Progenitor cell of endocrine pancreas (in vitro differentiated cells): ENCODE measurements at regions not wholly inside any gene's neighbourhood (a gene's known extent, or its start where the extent isn't known, plus 50 kb on each side); places are given as distances from the start of the nearest gene placed in this dataset.

ENCODE experiments used
- DNase-seq: peaks from one replicate; pipeline ENCODE4 v3.0.0; 2021; ENCODE audit warnings: low spot score; ENCODE audit not compliant: unreplicated experiment
- H3K27ac Mint-ChIP-seq: 2 replicates; pipeline ENCODE4 v1.8.0; 2021; ENCODE audit warnings: mild to moderate bottlenecking, moderate library complexity, mixed read lengths
- H3K27me3 Mint-ChIP-seq: 2 replicates; pipeline ENCODE4 v1.8.0; 2021; ENCODE audit warnings: mixed read lengths
- H3K36me3 Mint-ChIP-seq: 2 replicates; pipeline ENCODE4 v1.8.0; 2022; ENCODE audit warnings: mixed read lengths; ENCODE audit not compliant: insufficient read depth
- H3K4me1 Mint-ChIP-seq: 2 replicates; pipeline ENCODE4 v1.8.0; 2021; ENCODE audit warnings: low read depth, mixed read lengths
- H3K4me3 Mint-ChIP-seq: 2 replicates; pipeline ENCODE4 v1.8.0; 2021; ENCODE audit warnings: low read depth, mild to moderate bottlenecking, moderate library complexity, mixed read lengths
- H3K9me3 Mint-ChIP-seq: 2 replicates; pipeline ENCODE4 v1.8.0; 2021; ENCODE audit warnings: low read depth, mixed read lengths
- CTCF ChIP-seq: fragments of 200-600 bp; sonication (generic); IDR thresholded peaks from one replicate; pipeline ENCODE4 v1.5.0; 2021; ENCODE audit warnings: antibody characterized with exemption, mild to moderate bottlenecking; ENCODE audit not compliant: unreplicated experiment

DNA sequence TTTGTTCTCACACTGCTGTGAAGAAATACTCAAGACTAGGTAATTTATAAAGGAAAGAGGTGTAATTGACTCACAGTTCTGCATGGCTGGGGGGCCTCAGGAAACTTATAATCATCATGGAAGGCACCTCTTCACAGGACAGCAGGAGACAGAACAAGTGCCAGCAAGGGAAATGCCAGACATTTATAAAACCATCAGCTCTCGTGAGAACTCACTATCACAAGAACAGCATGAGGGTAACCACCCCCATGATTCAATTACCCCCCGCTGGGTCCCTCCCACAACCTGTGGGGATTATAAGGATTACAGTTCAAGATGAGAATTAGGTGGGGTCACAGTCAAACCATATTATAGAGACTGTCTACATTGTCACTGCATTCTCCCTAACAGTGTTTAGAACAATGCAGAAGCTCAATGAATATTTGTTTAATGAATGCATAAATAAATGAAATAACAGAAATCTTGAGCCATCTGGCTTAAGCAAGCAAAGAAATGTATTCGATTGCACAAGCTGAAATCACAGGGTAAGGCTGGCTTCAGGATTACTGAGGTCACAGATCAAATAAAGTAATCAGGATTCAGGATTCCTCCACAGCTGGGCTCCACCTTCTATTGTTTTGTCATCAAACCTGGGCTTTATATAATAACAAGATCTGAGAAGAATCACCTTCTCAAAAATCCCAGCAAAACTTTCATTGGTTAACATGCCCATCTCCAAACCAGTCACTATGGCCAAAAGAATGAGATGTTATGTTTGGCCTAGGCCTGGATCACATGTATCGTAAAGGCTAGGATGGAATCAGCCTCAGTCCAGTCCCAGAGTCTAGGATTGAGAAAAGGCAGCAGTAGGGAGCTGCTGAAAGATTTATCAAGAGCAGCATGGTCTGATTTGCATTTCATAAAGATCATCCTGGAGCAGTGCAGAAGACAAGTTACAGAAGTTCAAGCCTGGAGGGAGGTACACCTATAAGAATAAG, 137.8 kb upstream of the UBASH3B start:
- Mint-ChIP-seq H3K4me3 (no peak overlapping the region), H3K27me3 (no peaks in the 10 kb centered on the region), H3K36me3 (no peaks in the 10 kb centered on the region), H3K4me1 (no peaks in the 10 kb centered on the region), H3K27ac (no peak overlapping the region), H3K9me3 (no peaks in the 10 kb centered on the region)
- DNase-seq: no peak
- TF ChIP-seq CTCF: no peak

DNA sequence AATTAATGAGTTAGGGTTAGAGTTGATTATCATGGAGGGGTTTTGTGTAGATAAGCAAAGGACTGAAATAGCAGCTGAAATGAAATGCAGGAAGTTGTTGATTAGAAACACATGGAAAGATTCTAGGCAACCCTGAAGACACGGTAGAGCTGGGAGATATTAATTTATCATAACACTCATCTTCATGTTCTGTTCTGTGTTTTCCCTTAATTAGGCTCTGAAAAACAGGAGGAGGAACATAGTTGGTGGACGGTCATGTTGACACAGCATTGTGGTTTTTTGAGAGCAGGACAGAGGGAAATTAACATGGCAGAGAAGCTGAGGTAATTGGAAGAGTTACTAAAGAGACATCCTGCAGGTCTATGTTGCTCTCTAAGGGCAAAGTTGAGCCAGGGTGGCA, 138.8 kb upstream of the UBASH3B start:
- DNase-seq: no peak
- Mint-ChIP-seq H3K4me3 (no peak overlapping the region), H3K4me1 (no peaks in the 10 kb centered on the region), H3K9me3 (no peaks in the 10 kb centered on the region), H3K27me3 (no peaks in the 10 kb centered on the region), H3K27ac (no peak overlapping the region), H3K36me3 (no peaks in the 10 kb centered on the region)
- no peak for TF ChIP-seq CTCF

GRCh38 chr11:122513997-122514396, 141.5 kb upstream of the UBASH3B start:
- no peaks in the 10 kb centered on the region for H3K9me3 Mint-ChIP-seq

DNA sequence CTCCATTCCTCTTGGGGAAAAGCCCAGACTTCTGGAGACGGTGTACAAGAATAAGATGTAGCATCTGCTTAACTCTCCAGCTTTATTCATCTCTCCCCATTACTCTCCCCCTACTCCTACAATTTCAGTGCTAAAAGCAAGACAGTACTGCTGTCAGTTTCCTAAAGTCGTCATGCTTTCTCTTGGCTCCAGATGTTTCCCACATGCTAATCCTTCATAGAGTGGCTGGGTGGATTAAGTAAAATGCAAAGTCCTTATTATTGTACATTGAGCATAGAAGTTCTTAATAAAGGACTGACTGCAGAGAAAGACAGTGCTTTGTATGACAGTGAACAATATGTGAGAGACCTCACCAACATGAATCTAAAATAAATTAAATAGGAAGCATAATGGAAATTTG, 142.2 kb upstream of the UBASH3B start:
- Mint-ChIP-seq H3K9me3 (no peaks in the 10 kb centered on the region), H3K36me3 (no peaks in the 10 kb centered on the region), H3K27me3 (no peaks in the 10 kb centered on the region), H3K4me1 (no peaks in the 10 kb centered on the region), H3K4me3 (no peak overlapping the region), H3K27ac (no peak overlapping the region)
- no peak for DNase-seq
- TF ChIP-seq CTCF: no peak

More at GRCh38 chr11:122513997-122514396, 141.5 kb upstream of the UBASH3B start:
- DNase-seq: no peak
- H3K4me1 Mint-ChIP-seq: no peaks in the 10 kb centered on the region
- H3K36me3 Mint-ChIP-seq: no peaks in the 10 kb centered on the region
- no peak overlapping the region for H3K4me3 Mint-ChIP-seq
- no peaks in the 10 kb centered on the region for H3K27me3 Mint-ChIP-seq
- no peak for TF ChIP-seq CTCF
- H3K27ac Mint-ChIP-seq: no peak overlapping the region

GRCh38 chr11:122512688-122513087, 142.8 kb upstream of the UBASH3B start:
- Mint-ChIP-seq H3K9me3 (no peaks in the 10 kb centered on the region), H3K27me3 (no peaks in the 10 kb centered on the region), H3K4me3 (no peak overlapping the region), H3K36me3 (no peaks in the 10 kb centered on the region), H3K27ac (no peak overlapping the region), H3K4me1 (no peaks in the 10 kb centered on the region)
- no peak for DNase-seq
- TF ChIP-seq CTCF: no peak
